GM18858 (cell line): ENCODE measurements at regions not wholly inside any gene's neighbourhood (a gene's known extent, or its start where the extent isn't known, plus 50 kb on each side); places are given as distances from the start of the nearest gene placed in this dataset.
"Not testable (repeated sequence)": the region's sequence is repeated elsewhere in the genome, so short reads cannot be mapped to it uniquely, and the experiment has no call there.

Source experiments
- ATAC-seq: cut with Tn5 transposase; IDR thresholded peaks from one replicate; pipeline ENCODE4 v1.9.1; 2021; ENCODE audit not compliant: unreplicated experiment

GRCh38 chr1:74818241-74818640, 85.3 kb downstream of the TYW3 start:
- no peak for ATAC-seq

GRCh38 chr1:74818661-74819456, 85.9 kb downstream of the TYW3 start:
- no peak for ATAC-seq

- ATAC-seq, result no peak
These were observed 90.0 kb downstream of the TYW3 start for GRCh38 chr1:74822851-74823401.

GRCh38 chr1:74824497-74825107, 91.7 kb downstream of the TYW3 start:
- ATAC-seq, result peak; percentile 90

- no peak for ATAC-seq
These were observed 97.8 kb downstream of the TYW3 start for GRCh38 chr1:74830766-74831165.

GRCh38 chr1:74834261-74834660, 101.3 kb downstream of the TYW3 start:
- ATAC-seq, result no peak

GRCh38 chr1:74835051-74835450, 102.1 kb downstream of the TYW3 start:
- no peak for ATAC-seq

- no peak for ATAC-seq
These were observed 109.8 kb downstream of the TYW3 start for GRCh38 chr1:74842726-74843125.

- ATAC-seq, result no peak
These were observed 114.8 kb downstream of the TYW3 start for GRCh38 chr1:74847715-74848114.

- ATAC-seq, result no peak
These were observed 120.8 kb downstream of the TYW3 start for GRCh38 chr1:74853756-74854155.

GRCh38 chr1:74856174-74856573, 123.2 kb downstream of the TYW3 start:
- ATAC-seq, result no peak

GRCh38 chr1:74857676-74858075, 124.7 kb downstream of the TYW3 start:
- ATAC-seq, result peak; percentile 14

GRCh38 chr1:74858136-74858535, 125.2 kb downstream of the TYW3 start:
- peak; percentile 81 for ATAC-seq

- no peak for ATAC-seq
These were observed 128.9 kb downstream of the TYW3 start for GRCh38 chr1:74861867-74862266.

GRCh38 chr1:74869702-74870101, 136.8 kb downstream of the TYW3 start:
- ATAC-seq, result no peak

- ATAC-seq, result not testable (repeated sequence)
These were observed 144.4 kb downstream of the TYW3 start for GRCh38 chr1:74877366-74877765.

- no peak for ATAC-seq
These were observed 162.5 kb downstream of the TYW3 start for GRCh38 chr1:74895411-74895810.

- no peak for ATAC-seq
These were observed 175.2 kb downstream of the TYW3 start for GRCh38 chr1:74908131-74908530.

GRCh38 chr1:74908797-74909196, 175.8 kb downstream of the TYW3 start:
- no peak for ATAC-seq

- ATAC-seq, result no peak
These were observed 181.0 kb downstream of the TYW3 start for GRCh38 chr1:74913978-74914377.

GRCh38 chr1:74933500-74933899, 200.5 kb downstream of the TYW3 start:
- no peak for ATAC-seq

GRCh38 chr1:74935446-74935845, 198.7 kb upstream of the LHX8 start:
- no peak for ATAC-seq
